Epithelial cell of esophagus (primary cell): ENCODE measurements at regions not wholly inside any gene's neighbourhood (a gene's known extent, or its start where the extent isn't known, plus 50 kb on each side); places are given as distances from the start of the nearest gene placed in this dataset.

Experiments used
- DNase-seq: peaks from one replicate; pipeline ENCODE4 v3.0.0; 2010; ENCODE audit warnings: low read depth
- H3K4me3 ChIP-seq: 2 replicates; pipeline ENCODE4 v1.5.1; 2011; ENCODE audit warnings: mild to moderate bottlenecking, low read length, control low read depth
- CTCF ChIP-seq: IDR thresholded peaks from 2 replicates; pipeline ENCODE4 v1.5.1; 2011; ENCODE audit warnings: low read depth, mild to moderate bottlenecking, low read length, control low read depth, inconsistent platforms; ENCODE audit not compliant: insufficient read depth; ENCODE audit errors: missing control alignments

DNA sequence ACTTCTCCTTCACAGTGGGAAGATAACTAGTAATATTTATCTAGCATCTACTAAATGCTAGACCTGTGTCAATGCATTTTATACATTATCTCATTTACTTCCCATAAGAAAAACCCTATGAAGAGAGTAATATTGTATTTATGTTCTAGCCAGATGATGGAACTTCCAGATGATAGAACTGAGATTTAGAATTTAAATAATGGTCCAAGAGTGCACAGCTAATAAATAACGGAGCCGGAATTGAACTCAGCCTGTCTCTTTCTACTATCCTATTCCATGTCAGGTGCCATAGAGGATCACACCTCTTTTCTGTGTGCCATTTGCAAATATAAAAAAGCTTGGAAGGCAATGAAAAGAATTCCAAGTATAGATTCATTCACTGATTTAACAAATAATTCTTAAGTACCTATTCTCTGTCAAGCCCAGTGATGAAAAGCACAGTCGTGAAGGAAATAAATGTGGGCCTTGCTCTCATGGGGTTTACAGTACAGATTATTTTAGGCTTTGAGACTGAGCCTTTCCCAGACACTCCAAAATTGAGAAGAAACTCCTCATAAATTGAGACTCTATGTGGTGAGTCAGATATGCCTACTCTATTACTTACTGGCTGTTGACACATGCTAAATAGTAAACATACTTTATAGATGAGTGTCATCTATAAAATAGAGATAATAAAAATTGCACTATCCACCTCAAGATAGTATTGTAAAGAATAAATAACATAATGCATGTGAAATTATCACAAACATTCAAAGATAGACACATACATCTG is 378.0 kb upstream of the PRMT6 start:
- no peak for TF ChIP-seq CTCF
- peak; percentile 29 for DNase-seq
- H3K4me3 ChIP-seq, result no peak overlapping the region

DNA sequence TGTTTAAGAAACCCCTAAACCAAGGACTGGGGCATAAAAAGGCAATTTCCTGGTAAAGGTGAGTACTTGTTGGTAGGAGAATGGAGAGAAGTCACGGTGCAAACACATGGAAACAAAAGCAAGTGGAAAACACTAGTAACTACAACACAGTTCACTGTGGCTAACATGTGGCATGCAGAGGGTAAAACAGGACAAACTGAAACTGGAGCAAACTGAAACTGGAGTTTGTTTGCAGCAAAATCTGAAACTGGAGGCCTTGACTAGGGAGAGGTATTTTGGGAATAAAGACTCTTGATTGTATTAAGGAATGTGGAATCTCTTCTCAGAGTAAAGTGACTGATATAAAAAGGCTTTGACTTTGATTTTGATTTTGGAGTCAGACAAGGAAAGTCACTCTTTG is 376.3 kb upstream of the PRMT6 start:
- DNase-seq, result no peak
- no peak overlapping the region for H3K4me3 ChIP-seq
- TF ChIP-seq CTCF, result no peak

DNA sequence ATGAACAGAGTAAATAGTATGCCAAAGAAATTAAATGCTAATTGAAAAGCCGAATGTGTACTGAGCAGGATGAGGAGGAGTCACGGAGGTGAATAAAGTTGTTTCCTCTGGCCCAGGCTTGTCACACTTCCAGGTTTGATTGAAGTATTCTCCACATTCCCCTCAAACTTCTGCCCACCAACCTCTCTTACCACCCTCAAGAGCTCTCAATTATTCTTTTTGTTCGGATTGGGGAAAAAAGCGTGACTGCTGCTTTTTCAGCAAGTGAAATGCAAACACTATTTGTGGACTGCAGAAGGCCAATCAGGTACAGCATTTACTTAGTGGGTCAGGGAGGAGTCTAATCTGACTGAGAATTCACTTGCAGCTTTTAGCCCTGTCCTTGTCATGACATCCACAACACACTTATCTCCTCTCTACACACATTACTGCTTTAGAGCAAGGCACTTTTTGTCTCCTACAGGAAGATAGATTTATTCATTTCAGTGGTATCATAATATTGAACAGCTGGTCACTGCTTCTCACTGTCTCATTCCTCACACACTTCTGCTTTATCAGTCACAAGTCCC is 375.6 kb upstream of the PRMT6 start:
- H3K4me3 ChIP-seq, result no peak overlapping the region
- no peak for DNase-seq
- TF ChIP-seq CTCF, result no peak

GRCh38 chr1:106681939-106682522 is 374.4 kb upstream of the PRMT6 start:
- no peak for TF ChIP-seq CTCF
- no peak for DNase-seq
- H3K4me3 ChIP-seq, result no peak overlapping the region

DNA sequence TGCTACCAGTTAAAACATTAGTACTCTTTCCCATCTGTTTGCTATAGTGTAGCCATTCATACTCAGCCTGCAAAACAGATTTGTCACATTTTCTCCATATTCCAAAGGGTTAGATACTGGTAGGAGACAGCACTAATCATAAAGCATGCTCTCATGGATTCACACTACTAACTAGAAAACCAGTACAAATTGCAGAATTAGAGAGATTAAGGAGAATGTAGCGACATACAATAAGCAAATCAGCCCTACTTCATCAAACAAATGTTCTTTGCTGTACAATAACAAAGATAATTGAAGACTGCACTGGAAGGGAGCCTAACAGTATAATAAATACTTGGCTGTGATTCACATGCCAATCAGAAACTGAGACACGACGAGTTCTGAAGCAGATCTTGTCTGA is 368.0 kb upstream of the PRMT6 start:
- no peak overlapping the region for H3K4me3 ChIP-seq
- TF ChIP-seq CTCF, result no peak
- no peak for DNase-seq

DNA sequence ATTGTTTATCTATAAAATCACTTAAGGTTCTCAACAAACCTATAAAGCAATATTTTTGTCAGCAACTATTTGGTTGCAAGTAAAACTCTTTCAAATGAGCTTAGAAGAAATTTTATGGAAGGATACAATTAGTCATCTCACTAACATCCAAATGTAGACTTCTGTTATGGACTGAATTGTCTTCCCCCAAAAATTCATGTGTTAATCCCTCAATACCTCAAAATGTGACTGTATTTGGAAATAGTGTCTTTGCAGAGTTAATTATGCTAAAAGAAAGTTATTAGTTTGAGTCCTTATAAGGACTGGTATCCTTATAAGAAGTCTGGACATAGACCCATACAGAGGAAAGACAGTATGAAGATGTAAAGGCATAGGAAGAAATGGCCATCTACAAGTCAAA is 357.8 kb upstream of the PRMT6 start:
- TF ChIP-seq CTCF, result no peak
- H3K4me3 ChIP-seq, result no peak overlapping the region
- no peak for DNase-seq
